ENCODE measurements at regions not wholly inside any gene's neighbourhood (a gene's known extent, or its start where the extent isn't known, plus 50 kb on each side); places are given as distances from the start of the nearest gene placed in this dataset.
"Not testable (repeated sequence)": the region's sequence is repeated elsewhere in the genome, so short reads cannot be mapped to it uniquely, and the experiment has no call there.

DNA sequence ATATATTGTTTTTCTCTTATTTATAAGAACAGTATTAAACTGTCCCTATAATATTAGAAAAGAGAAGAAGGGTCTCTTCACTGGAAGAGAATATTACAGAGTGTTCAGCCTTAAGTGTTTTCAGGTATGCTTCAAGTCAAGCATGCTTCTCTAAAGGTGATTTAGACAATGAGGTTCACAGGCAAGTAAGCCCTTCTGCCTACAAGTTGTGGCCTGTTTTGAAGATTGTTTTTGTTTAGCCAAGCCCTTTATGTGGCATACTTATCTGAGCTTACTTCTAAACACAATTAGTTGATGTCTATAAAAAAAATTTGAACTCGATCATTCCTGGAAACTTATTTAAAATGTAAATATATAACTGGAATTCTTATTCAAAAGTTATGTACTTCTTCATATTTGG, 343.8 kb upstream of the CDH18 start:
- no peaks in the 10 kb centered on the region for H3K27me3 ChIP-seq (ENCODE audit: control insufficient read depth, insufficient read depth, low read length)
- H3K36me3 ChIP-seq (ENCODE audit: insufficient read depth, low read length) = no peaks in the 10 kb centered on the region
- H3K9ac ChIP-seq (ENCODE audit: low read depth, low read length) = no peak overlapping the region
- H3K4me1 ChIP-seq (ENCODE audit: control insufficient read depth, insufficient read depth, low read length) = no peaks in the 10 kb centered on the region
- H3K4me3 ChIP-seq (ENCODE audit: low read length) = no peak overlapping the region
- H3K4me2 ChIP-seq (ENCODE audit: low read length) = no peak overlapping the region
- H3K9me3 ChIP-seq (replicated peaks; ENCODE audit: low read length) = no peaks in the 10 kb centered on the region

DNA sequence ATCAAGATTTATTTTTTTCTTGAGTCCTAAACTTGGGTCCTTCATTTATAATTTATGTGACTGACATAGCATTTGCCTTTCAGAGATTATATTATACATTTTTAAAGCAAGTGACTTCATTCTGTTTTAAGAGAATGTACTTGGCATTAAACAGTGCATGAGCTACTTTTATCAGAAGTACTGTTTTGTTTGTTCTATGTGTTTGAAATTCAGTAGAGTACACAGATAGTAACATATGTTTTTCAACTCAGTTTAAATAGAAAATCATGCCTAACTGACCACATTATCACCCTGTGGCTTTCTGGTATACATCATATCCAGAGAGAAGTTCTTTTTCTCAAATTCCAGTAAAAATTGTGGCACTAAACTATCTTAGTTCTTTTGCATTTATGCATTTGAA, 335.3 kb upstream of the CDH18 start:
- H3K36me3 ChIP-seq (ENCODE audit: insufficient read depth, low read length) = no peaks in the 10 kb centered on the region
- no peak overlapping the region for H3K4me3 ChIP-seq (ENCODE audit: low read length)
- H3K27me3 ChIP-seq (ENCODE audit: control insufficient read depth, insufficient read depth, low read length) = peaks cover 2% of the 10 kb centered on the region
- H3K4me2 ChIP-seq (ENCODE audit: low read length) = no peak overlapping the region
- H3K4me1 ChIP-seq (ENCODE audit: control insufficient read depth, insufficient read depth, low read length) = no peaks in the 10 kb centered on the region
- H3K9me3 ChIP-seq (replicated peaks; ENCODE audit: low read length) = no peaks in the 10 kb centered on the region
- H3K9ac ChIP-seq (ENCODE audit: low read depth, low read length) = no peak overlapping the region

DNA sequence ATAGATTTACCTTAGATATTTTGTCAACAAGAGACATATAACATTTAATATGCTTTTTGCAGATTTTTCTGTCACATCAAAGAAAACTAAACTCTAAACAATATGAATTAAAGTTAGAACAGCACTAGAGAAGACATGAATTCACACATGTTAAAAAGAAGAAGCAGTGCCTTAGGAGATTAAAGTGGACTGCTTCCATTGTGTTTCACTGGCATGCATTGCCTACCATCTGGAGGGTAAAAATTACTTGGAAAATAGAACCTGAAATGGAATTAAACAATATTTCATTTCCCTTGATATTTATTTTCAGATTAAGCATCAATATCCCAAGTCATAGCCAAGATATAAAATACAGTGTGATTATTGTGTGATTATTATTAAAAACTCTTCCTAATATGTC, 319.4 kb upstream of the CDH18 start:
- no peak overlapping the region for H3K4me3 ChIP-seq (ENCODE audit: low read length)
- no peak overlapping the region for H3K4me2 ChIP-seq (ENCODE audit: low read length)
- H3K4me1 ChIP-seq (ENCODE audit: control insufficient read depth, insufficient read depth, low read length) = no peaks in the 10 kb centered on the region
- H3K27me3 ChIP-seq (ENCODE audit: control insufficient read depth, insufficient read depth, low read length) = no peaks in the 10 kb centered on the region
- H3K9ac ChIP-seq (ENCODE audit: low read depth, low read length) = no peak overlapping the region
- H3K36me3 ChIP-seq (ENCODE audit: insufficient read depth, low read length) = no peaks in the 10 kb centered on the region
- H3K9me3 ChIP-seq (replicated peaks; ENCODE audit: low read length) = no peaks in the 10 kb centered on the region

GRCh38 chr5:20305463-20305862, 317.5 kb upstream of the CDH18 start:
- no peak overlapping the region for H3K4me3 ChIP-seq (ENCODE audit: low read length)
- no peaks in the 10 kb centered on the region for H3K4me1 ChIP-seq (ENCODE audit: control insufficient read depth, insufficient read depth, low read length)
- no peaks in the 10 kb centered on the region for H3K27me3 ChIP-seq (ENCODE audit: control insufficient read depth, insufficient read depth, low read length)
- H3K4me2 ChIP-seq (ENCODE audit: low read length) = no peak overlapping the region
- H3K36me3 ChIP-seq (ENCODE audit: insufficient read depth, low read length) = no peaks in the 10 kb centered on the region
- H3K9ac ChIP-seq (ENCODE audit: low read depth, low read length) = no peak overlapping the region
- no peaks in the 10 kb centered on the region for H3K9me3 ChIP-seq (replicated peaks; ENCODE audit: low read length)

DNA sequence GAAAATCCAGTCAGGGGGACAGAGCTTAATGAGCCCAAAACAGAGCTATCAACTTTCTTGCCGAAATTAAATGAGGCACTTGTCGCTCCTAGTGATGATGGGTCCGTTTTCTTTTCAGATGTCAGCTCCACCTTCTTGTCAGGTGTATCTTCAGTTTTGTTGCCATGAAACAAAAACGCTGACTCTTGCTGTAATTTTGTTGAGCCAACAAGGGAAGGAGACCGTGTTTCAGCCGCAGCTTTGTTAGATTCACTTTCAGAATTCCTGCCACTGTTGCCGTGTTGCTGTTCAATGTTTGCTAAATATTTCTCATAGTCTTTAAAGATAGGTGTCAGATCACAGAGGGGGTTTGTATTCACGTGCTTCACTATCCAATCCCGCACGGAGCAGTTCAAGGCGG, 316.6 kb upstream of the CDH18 start:
- H3K4me3 ChIP-seq (ENCODE audit: low read length); H3K9me3 ChIP-seq (replicated peaks; ENCODE audit: low read length): not testable (repeated sequence)

GRCh38 chr5:20300110-20300509, 312.1 kb upstream of the CDH18 start:
- H3K9me3 ChIP-seq (replicated peaks; ENCODE audit: low read length) = no peaks in the 10 kb centered on the region
- H3K4me1 ChIP-seq (ENCODE audit: control insufficient read depth, insufficient read depth, low read length) = no peaks in the 10 kb centered on the region
- H3K36me3 ChIP-seq (ENCODE audit: insufficient read depth, low read length) = no peaks in the 10 kb centered on the region
- no peak overlapping the region for H3K4me3 ChIP-seq (ENCODE audit: low read length)
- no peak overlapping the region for H3K9ac ChIP-seq (ENCODE audit: low read depth, low read length)
- H3K4me2 ChIP-seq (ENCODE audit: low read length) = no peak overlapping the region
- no peaks in the 10 kb centered on the region for H3K27me3 ChIP-seq (ENCODE audit: control insufficient read depth, insufficient read depth, low read length)

More for the DNA sequence above, 316.6 kb upstream of the CDH18 start:
- not testable (repeated sequence) for H3K9ac ChIP-seq (ENCODE audit: low read depth, low read length); H3K27me3 ChIP-seq (ENCODE audit: control insufficient read depth, insufficient read depth, low read length); H3K4me1 ChIP-seq (ENCODE audit: control insufficient read depth, insufficient read depth, low read length); H3K36me3 ChIP-seq (ENCODE audit: insufficient read depth, low read length); H3K4me2 ChIP-seq (ENCODE audit: low read length)

DNA sequence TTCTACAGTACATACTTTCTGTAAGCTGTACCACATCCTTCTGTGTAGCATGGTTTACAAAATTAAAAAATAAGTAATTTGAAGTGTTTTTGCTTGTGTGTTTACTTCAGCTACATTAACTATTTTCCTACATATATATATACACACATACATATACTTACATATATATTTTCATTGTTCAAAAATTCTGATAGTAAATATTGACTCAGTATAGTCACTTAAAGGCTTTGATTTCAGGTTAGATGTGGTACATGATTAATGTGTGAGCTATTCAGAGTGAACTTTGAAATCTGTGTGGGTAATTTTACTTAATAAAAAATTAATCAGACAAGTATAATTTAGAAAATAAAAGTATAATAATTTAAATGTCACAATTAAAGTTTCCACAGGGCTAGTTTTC, 306.7 kb upstream of the CDH18 start:
- Histone ChIP-seq H3K4me2 (ENCODE audit: low read length) (no peak overlapping the region), H3K9me3 (replicated peaks; ENCODE audit: low read length) (no peaks in the 10 kb centered on the region), H3K4me3 (ENCODE audit: low read length) (no peak overlapping the region), H3K4me1 (ENCODE audit: control insufficient read depth, insufficient read depth, low read length) (no peaks in the 10 kb centered on the region), H3K27me3 (ENCODE audit: control insufficient read depth, insufficient read depth, low read length) (no peaks in the 10 kb centered on the region), H3K36me3 (ENCODE audit: insufficient read depth, low read length) (no peaks in the 10 kb centered on the region), H3K9ac (ENCODE audit: low read depth, low read length) (no peak overlapping the region)

- Histone ChIP-seq H3K4me1 (ENCODE audit: control insufficient read depth, insufficient read depth, low read length) (peaks cover 15% of the 10 kb centered on the region), H3K9me3 (replicated peaks; ENCODE audit: low read length) (no peaks in the 10 kb centered on the region), H3K27me3 (ENCODE audit: control insufficient read depth, insufficient read depth, low read length) (no peaks in the 10 kb centered on the region), H3K9ac (ENCODE audit: low read depth, low read length) (no peak overlapping the region), H3K4me2 (ENCODE audit: low read length) (no peak overlapping the region), H3K36me3 (ENCODE audit: insufficient read depth, low read length) (no peaks in the 10 kb centered on the region), H3K4me3 (ENCODE audit: low read length) (no peak overlapping the region)
Observed at GRCh38 chr5:20291766-20292165, 303.8 kb upstream of the CDH18 start.

DNA sequence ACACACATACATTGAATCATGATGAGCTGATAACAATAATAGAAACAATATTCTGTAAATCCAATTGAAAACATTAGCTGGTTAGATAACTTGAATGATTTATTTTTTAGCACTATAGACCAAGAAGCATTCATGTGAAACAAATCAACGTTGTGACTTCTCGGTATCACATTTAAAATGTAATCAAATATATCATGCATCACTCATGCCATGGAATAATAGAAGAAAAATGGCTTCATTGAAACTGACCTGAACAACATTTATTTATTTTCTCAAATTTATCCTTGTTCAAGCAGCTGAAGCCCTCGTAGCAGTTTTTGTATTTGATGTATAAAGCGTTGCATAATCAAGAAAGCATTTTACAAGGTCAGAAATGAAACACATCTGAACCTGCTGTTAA, 299.6 kb upstream of the CDH18 start:
- Histone ChIP-seq H3K36me3 (ENCODE audit: insufficient read depth, low read length) (no peaks in the 10 kb centered on the region), H3K4me1 (ENCODE audit: control insufficient read depth, insufficient read depth, low read length) (peaks cover 23% of the 10 kb centered on the region), H3K27me3 (ENCODE audit: control insufficient read depth, insufficient read depth, low read length) (no peaks in the 10 kb centered on the region), H3K9ac (ENCODE audit: low read depth, low read length) (no peak overlapping the region), H3K4me2 (ENCODE audit: low read length) (no peak overlapping the region), H3K4me3 (ENCODE audit: low read length) (no peak overlapping the region), H3K9me3 (replicated peaks; ENCODE audit: low read length) (no peaks in the 10 kb centered on the region)

DNA sequence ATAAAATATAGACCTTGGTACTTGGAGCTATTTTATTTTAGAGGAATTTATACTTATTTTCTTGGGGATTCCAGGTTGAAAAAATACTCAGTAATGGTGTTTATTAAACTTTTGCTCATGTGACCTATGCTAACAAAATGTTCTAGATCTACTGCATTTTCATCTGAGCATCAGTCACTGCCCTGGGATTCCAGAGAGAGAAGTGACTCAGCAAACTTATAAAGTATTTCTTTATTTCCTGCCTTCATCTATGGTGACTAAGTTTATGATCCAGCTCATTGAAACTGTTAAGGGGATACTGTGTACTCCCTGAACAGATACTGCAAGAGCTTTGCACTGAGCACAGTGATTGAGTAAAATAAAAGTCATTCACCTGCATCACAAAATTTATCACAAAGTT, 298.5 kb upstream of the CDH18 start:
- Histone ChIP-seq H3K4me2 (ENCODE audit: low read length) (peak overlapping the region; percentile 2), H3K27me3 (ENCODE audit: control insufficient read depth, insufficient read depth, low read length) (no peaks in the 10 kb centered on the region), H3K9me3 (replicated peaks; ENCODE audit: low read length) (no peaks in the 10 kb centered on the region), H3K4me3 (ENCODE audit: low read length) (no peak overlapping the region), H3K9ac (ENCODE audit: low read depth, low read length) (peak overlapping the region; percentile 17), H3K36me3 (ENCODE audit: insufficient read depth, low read length) (no peaks in the 10 kb centered on the region), H3K4me1 (ENCODE audit: control insufficient read depth, insufficient read depth, low read length) (peaks cover 23% of the 10 kb centered on the region)

GRCh38 chr5:20276959-20277263, 288.9 kb upstream of the CDH18 start:
- peak overlapping the region; percentile 23 for H3K9ac ChIP-seq (ENCODE audit: low read depth, low read length)
- no peaks in the 10 kb centered on the region for H3K36me3 ChIP-seq (ENCODE audit: insufficient read depth, low read length)
- peaks cover 19% of the 10 kb centered on the region for H3K4me1 ChIP-seq (ENCODE audit: control insufficient read depth, insufficient read depth, low read length)
- no peak overlapping the region for H3K4me3 ChIP-seq (ENCODE audit: low read length)
- H3K4me2 ChIP-seq (ENCODE audit: low read length) = peak overlapping the region; percentile 47
- no peaks in the 10 kb centered on the region for H3K27me3 ChIP-seq (ENCODE audit: control insufficient read depth, insufficient read depth, low read length)
- no peaks in the 10 kb centered on the region for H3K9me3 ChIP-seq (replicated peaks; ENCODE audit: low read length)

- peak overlapping the region; percentile 47 for H3K4me2 ChIP-seq (ENCODE audit: low read length)
- peaks cover 19% of the 10 kb centered on the region for H3K4me1 ChIP-seq (ENCODE audit: control insufficient read depth, insufficient read depth, low read length)
- no peaks in the 10 kb centered on the region for H3K36me3 ChIP-seq (ENCODE audit: insufficient read depth, low read length)
- H3K9ac ChIP-seq (ENCODE audit: low read depth, low read length) = peak overlapping the region; percentile 23
- H3K4me3 ChIP-seq (ENCODE audit: low read length) = peak overlapping the region; percentile 22
- H3K9me3 ChIP-seq (replicated peaks; ENCODE audit: low read length) = no peaks in the 10 kb centered on the region
- H3K27me3 ChIP-seq (ENCODE audit: control insufficient read depth, insufficient read depth, low read length) = no peaks in the 10 kb centered on the region
Observed at GRCh38 chr5:20276061-20276958, 288.3 kb upstream of the CDH18 start.

Measured in skeletal muscle satellite cell (primary cell).